AG04449 (cell line): ENCODE measurements at regions not wholly inside any gene's neighbourhood (a gene's known extent, or its start where the extent isn't known, plus 50 kb on each side); places are given as distances from the start of the nearest gene placed in this dataset.

ENCODE experiments used
- CTCF ChIA-PET: fragments of 350-600 bp; formaldehyde crosslinking; extraction: SDS; loops from one replicate; lab custom pipeline; 2021; ENCODE audit warnings: antibody characterized with exemption; lab: Yijun Ruan, JAX
- POLR2A ChIA-PET: fragments of 400-600, 350-600 bp; formaldehyde crosslinking; extraction: SDS; loops from one replicate; lab custom pipeline; 2020; ENCODE audit warnings: antibody characterized with exemption, inconsistent platforms; lab: Yijun Ruan, JAX
- DNase-seq: peaks from one replicate; pipeline ENCODE4 v3.0.0-alpha.2; 2010; ENCODE audit warnings: low read depth, low spot score
- H3K4me3 ChIP-seq: 2 replicates; pipeline ENCODE4 v1.5.1; 2011; ENCODE audit warnings: low read depth, mild to moderate bottlenecking, control low read depth, low read length
- TF ChIP-seq, protein P1 (sequence below): IDR thresholded peaks from one replicate; pipeline ENCODE4 v1.5.1; 2011; ENCODE audit warnings: mild to moderate bottlenecking, moderate library complexity, low read length, control low read depth, inconsistent platforms; ENCODE audit not compliant: insufficient read depth; ENCODE audit errors: missing control alignments

DNA sequence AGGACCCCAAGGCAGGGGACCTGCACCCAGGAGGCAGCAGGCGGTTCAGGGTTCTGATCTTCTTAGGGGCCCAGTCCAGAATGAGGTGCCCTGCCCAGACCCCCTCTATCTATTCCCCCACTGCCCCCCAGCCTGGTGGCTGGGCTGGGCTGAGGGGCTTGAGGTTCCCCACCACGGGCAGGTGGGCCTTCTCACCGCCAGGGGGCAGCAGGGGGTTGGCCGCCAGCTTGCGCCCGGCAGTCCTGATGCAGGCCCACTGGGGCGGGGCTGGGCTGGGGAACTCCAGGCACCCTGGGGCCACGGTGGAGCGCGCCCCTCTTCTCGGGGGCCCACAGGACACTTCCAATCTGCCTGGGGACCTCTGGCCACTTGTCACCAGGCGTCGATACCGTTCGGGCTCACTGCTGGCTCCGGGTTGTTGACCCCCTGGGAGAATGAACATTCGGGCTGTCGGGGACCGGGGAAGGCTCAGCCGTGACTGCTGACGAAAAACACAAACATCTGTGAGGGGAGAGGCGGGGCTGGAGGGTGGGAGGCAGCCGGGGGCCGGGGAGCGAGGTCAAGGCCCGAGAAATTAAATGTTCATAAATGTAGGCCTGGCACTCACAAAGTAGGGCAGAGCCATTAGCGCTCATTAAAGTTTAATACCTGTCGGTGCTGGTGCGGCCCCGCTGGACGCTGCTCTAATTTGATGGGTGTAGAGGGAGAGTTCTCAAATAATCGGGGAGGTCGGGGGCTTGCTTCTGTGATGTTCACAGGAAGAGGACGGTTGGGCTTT lies 219.3 kb upstream of the GSE1 start:
- peak overlapping the region; percentile 15; the same call in 1 of the 2 replicates for H3K4me3 ChIP-seq
- TF ChIP-seq, protein P1, sequence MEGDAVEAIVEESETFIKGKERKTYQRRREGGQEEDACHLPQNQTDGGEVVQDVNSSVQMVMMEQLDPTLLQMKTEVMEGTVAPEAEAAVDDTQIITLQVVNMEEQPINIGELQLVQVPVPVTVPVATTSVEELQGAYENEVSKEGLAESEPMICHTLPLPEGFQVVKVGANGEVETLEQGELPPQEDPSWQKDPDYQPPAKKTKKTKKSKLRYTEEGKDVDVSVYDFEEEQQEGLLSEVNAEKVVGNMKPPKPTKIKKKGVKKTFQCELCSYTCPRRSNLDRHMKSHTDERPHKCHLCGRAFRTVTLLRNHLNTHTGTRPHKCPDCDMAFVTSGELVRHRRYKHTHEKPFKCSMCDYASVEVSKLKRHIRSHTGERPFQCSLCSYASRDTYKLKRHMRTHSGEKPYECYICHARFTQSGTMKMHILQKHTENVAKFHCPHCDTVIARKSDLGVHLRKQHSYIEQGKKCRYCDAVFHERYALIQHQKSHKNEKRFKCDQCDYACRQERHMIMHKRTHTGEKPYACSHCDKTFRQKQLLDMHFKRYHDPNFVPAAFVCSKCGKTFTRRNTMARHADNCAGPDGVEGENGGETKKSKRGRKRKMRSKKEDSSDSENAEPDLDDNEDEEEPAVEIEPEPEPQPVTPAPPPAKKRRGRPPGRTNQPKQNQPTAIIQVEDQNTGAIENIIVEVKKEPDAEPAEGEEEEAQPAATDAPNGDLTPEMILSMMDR = peak; percentile 95
- ChIA-PET POLR2A (no interaction called here), CTCF (interaction anchor here (0.7 to 9.1 kb wide), 17 partner anchors 10 to 323 kb away, joined by 3 to 86 read pairs (median 5); partner anchors contain the start of gene GSE1)
- no peak for DNase-seq

DNA sequence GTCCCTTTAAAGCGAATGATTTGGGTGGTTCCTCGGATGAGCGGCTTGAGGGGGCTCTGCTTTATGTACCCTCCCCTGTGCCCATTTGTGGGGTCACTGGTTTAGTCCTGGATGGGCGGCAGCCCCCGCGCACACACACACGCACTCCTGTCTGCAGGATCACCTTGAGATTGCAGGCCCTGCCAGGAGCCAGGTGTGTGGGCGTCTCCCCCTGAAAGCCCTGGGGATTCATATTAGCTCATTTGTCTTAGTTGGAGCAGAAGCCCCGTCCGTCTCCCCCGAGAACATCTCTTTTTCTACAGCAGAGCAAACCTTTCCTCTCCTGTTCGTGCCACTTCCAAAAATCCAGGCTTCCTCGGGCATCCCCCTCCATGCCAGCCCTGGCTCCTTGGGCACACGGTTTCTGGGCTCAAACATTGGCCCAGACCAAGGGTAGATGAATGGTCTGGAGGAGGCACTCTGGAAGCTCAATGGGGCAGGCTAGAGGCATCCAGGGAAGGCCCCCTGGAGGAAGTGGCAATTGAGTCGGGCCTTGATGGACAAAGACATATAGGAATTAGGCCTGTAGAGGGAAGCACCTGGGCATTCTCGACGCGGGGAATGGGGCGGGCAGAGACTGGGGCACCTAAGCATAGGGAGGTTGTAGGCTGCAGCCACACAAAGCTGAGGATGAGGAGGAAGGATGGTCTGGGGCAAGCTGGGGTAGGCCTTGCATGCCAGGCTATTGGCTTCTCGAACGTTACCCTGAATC lies 218.5 kb upstream of the GSE1 start:
- ChIA-PET CTCF (interaction anchor here (0.7 to 9.1 kb wide), 14 partner anchors 21 to 323 kb away, joined by 3 to 86 read pairs (median 5); partner anchors contain the start of gene GSE1), POLR2A (interaction anchor here (1.2 kb wide), 2 partner anchors 40 to 159 kb away, joined by 3 to 4 read pairs; no protein-coding TSS in a partner anchor)
- no peak for DNase-seq
- TF ChIP-seq, protein P1 = no peak
- H3K4me3 ChIP-seq = no peak overlapping the region

- TF ChIP-seq, protein P1 = no peak
- ChIA-PET POLR2A (interaction anchor here (1.2 to 1.3 kb wide), 3 partner anchors 41 to 158 kb away, joined by 3 to 5 read pairs (median 4); no protein-coding TSS in a partner anchor), CTCF (interaction anchor here (0.8 to 9.1 kb wide), 11 partner anchors 21 to 281 kb away, joined by 3 to 86 read pairs (median 6); partner anchors contain the start of gene GSE1)
- H3K4me3 ChIP-seq = peak overlapping the region; percentile 1; the same call in 1 of the 2 replicates
- peak; percentile 95 for DNase-seq
Observed at GRCh38 chr16:85395207-85395912, 217.8 kb upstream of the GSE1 start.

DNA sequence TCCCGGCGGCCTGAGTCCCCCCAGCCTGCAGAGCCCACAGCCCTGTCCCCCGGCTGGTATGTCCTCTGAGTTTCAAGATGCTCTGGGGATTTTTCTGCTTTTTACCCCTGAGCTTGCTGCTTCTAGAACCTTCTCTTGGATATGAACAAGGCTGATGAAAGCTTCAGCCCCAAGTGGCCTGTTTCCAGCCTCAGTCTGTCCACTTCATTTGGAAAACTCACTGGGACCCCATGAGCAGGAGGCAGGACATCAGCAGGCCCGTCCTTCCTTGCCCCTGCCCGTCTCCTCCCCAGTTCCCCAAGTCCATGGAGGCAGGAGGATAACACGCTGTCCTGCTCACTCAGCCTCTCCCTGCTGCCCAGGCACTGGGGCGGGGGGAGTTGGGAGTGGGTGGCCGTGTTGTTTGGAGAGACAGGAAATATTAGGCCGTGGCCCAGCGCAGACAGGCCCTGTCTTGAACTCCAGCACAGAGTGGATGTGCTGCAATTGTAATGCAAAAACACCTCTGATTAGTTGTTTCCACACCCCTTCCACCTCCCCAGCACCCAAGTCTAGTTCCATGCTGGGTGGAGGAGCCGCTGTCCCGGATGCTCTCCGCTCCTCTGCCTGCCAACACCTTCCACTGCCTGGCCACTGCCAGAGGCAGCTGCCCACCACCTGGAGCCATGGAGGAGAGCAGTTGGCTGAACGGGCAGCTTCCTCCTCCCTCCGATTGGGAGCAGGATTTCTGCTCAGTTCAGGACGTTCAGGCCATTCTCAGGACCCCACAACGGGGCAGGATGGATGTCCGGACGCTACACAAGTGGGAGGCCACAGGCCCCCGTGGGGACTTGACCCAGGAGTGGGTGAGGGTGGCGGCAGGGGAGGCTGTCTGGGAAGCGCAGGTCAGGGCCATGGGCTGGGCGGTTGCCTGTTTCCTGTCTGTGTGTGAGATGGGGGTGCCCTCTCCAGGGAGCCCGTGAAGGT lies 216.9 kb upstream of the GSE1 start:
- TF ChIP-seq, protein P1 = no peak
- peak overlapping the region; percentile 1; the same call in 1 of the 2 replicates for H3K4me3 ChIP-seq
- no peak for DNase-seq
- ChIA-PET POLR2A (interaction anchor here (1.2 to 1.3 kb wide), 3 partner anchors 41 to 157 kb away, joined by 3 to 5 read pairs (median 4); no protein-coding TSS in a partner anchor), CTCF (interaction anchor here (0.7 to 9.1 kb wide), 8 partner anchors 20 to 281 kb away, joined by 3 to 86 read pairs (median 8); partner anchors contain the start of gene GSE1)
